Upper lobe of right lung (tissue), 1 donor: ENCODE measurements at regions not wholly inside any gene's neighbourhood (a gene's known extent, or its start where the extent isn't known, plus 50 kb on each side); places are given as distances from the start of the nearest gene placed in this dataset.

Experiments used
- ATAC-seq: fragments of 200-7000 bp; cut with Tn5 transposase; one replicate; pipeline ENCODE4 v1.9.1; 2020; ENCODE audit warnings: mild to moderate bottlenecking, moderate library complexity
- DNase-seq: peaks from one replicate; pipeline ENCODE4 v3.0.0-alpha.2; 2020
- H3K27ac ChIP-seq: fragments of 200-600 bp; one replicate; pipeline ENCODE4 v1.8.0; 2022
- H3K27me3 ChIP-seq: fragments of 200-600 bp; one replicate; pipeline ENCODE4 v1.8.0; 2022; ENCODE audit warnings: mild to moderate bottlenecking
- H3K36me3 ChIP-seq: fragments of 200-600 bp; one replicate; pipeline ENCODE4 v1.8.0; 2022
- H3K4me1 ChIP-seq: fragments of 200-600 bp; one replicate; pipeline ENCODE4 v1.8.0; 2022
- H3K4me3 ChIP-seq: fragments of 200-600 bp; one replicate; pipeline ENCODE4 v1.8.0; 2022; ENCODE audit warnings: mild to moderate bottlenecking
- H3K9me3 ChIP-seq: fragments of 200-600 bp; one replicate; pipeline ENCODE4 v1.8.0; 2022
- CTCF ChIP-seq: fragments of 200-600 bp; IDR thresholded peaks from one replicate; pipeline ENCODE4 v1.8.0; 2022; ENCODE audit warnings: antibody characterized with exemption
- intact Hi-C: fragments of 100-400 bp; cut with DNase I; formaldehyde crosslinking; loops from one replicate; pipeline ENCODE4 v1.11.0; 2022
- donor health status: DM: no; HTN: yes; CAD: no; lungs with severe emphysema.

GRCh38 chr9:38181232-38181631 lies 112.2 kb upstream of the SHB start:
- H3K4me3 ChIP-seq: no peak overlapping the region
- no peak for TF ChIP-seq CTCF
- no peaks in the 10 kb centered on the region for H3K4me1 ChIP-seq
- H3K9me3 ChIP-seq: no peaks in the 10 kb centered on the region
- H3K27ac ChIP-seq: no peak overlapping the region
- no peaks in the 10 kb centered on the region for H3K36me3 ChIP-seq
- ATAC-seq: no peak
- DNase-seq: no peak
- no peaks in the 10 kb centered on the region for H3K27me3 ChIP-seq
- intact Hi-C loops: no loop called here

GRCh38 chr9:38180656-38181055 lies 111.6 kb upstream of the SHB start:
- TF ChIP-seq CTCF: no peak
- Histone ChIP-seq H3K36me3 (no peaks in the 10 kb centered on the region), H3K27me3 (no peaks in the 10 kb centered on the region), H3K9me3 (no peaks in the 10 kb centered on the region), H3K4me3 (no peak overlapping the region), H3K27ac (no peak overlapping the region), H3K4me1 (no peaks in the 10 kb centered on the region)
- ATAC-seq (no peak), DNase-seq (no peak)
- intact Hi-C loops: no loop called here

GRCh38 chr9:38179965-38180364 lies 110.9 kb upstream of the SHB start:
- H3K9me3 ChIP-seq: no peaks in the 10 kb centered on the region
- H3K36me3 ChIP-seq: no peaks in the 10 kb centered on the region
- no peaks in the 10 kb centered on the region for H3K4me1 ChIP-seq
- H3K27me3 ChIP-seq: no peaks in the 10 kb centered on the region
- intact Hi-C loops: no loop called here
- no peak overlapping the region for H3K27ac ChIP-seq
- no peak overlapping the region for H3K4me3 ChIP-seq
- ATAC-seq (no peak), DNase-seq (no peak)
- TF ChIP-seq CTCF: no peak

- no peaks in the 10 kb centered on the region for H3K9me3 ChIP-seq
- no peaks in the 10 kb centered on the region for H3K36me3 ChIP-seq
- peak; percentile 77 for ATAC-seq
- H3K27me3 ChIP-seq: no peaks in the 10 kb centered on the region
- DNase-seq: no peak
- no peaks in the 10 kb centered on the region for H3K4me1 ChIP-seq
- intact Hi-C loops: no loop called here
- H3K27ac ChIP-seq: no peak overlapping the region
- TF ChIP-seq CTCF: no peak
- H3K4me3 ChIP-seq: no peak overlapping the region
Observed at GRCh38 chr9:38178237-38178636, 109.2 kb upstream of the SHB start.

- no peaks in the 10 kb centered on the region for H3K27me3 ChIP-seq
- no peak for TF ChIP-seq CTCF
- DNase-seq (no peak), ATAC-seq (no peak)
- intact Hi-C loops: no loop called here
- no peaks in the 10 kb centered on the region for H3K4me1 ChIP-seq
- no peak overlapping the region for H3K27ac ChIP-seq
- H3K9me3 ChIP-seq: no peaks in the 10 kb centered on the region
- no peaks in the 10 kb centered on the region for H3K36me3 ChIP-seq
- no peak overlapping the region for H3K4me3 ChIP-seq
Observed at GRCh38 chr9:38177680-38178079, 108.7 kb upstream of the SHB start.

GRCh38 chr9:38176251-38176650 lies 107.2 kb upstream of the SHB start:
- no peak overlapping the region for H3K4me3 ChIP-seq
- no peaks in the 10 kb centered on the region for H3K4me1 ChIP-seq
- intact Hi-C loops: no loop called here
- DNase-seq (no peak), ATAC-seq (no peak)
- H3K36me3 ChIP-seq: no peaks in the 10 kb centered on the region
- TF ChIP-seq CTCF: no peak
- H3K27ac ChIP-seq: no peak overlapping the region
- peaks cover 5% of the 10 kb centered on the region for H3K9me3 ChIP-seq
- H3K27me3 ChIP-seq: no peaks in the 10 kb centered on the region
